ENCODE measurements at regions not wholly inside any gene's neighbourhood (a gene's known extent, or its start where the extent isn't known, plus 50 kb on each side); places are given as distances from the start of the nearest gene placed in this dataset.

DNA sequence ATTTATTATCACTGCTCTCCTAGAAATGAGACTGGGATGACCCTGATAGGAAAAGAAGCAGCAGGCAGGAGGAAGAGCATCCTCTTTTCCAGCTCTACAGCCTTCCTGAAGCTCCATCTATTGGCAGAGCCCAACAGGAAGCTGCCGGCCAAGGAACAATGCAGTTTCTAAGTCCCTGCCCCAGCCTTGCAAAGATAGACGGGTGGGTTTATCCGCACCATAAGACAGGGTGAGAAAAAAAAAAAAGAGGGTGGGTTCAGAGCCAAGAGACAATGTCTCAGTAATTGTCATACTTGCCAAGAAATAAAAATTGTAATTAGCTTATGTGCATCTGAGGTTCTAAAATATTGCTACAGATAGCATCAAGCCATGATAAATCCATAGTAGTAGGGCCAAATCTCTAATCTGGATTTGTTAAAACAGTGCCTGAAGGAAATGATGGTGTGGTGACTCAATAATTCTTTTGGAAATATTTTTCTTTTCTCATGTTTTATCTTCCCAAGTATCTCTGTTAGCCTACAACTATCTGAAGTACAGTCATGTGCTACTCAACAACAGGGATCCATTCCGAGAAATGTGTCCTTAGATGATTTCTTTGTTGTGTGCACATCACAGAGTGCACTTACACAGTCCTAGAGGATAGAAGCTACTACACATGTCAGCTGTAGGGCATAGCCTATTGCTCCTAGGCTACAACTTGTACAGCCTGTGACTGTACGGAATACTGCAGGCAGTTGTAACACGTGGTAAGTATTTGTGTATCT is 242.9 kb upstream of the CXCL12 start:
- no peak for DNase-seq

DNA sequence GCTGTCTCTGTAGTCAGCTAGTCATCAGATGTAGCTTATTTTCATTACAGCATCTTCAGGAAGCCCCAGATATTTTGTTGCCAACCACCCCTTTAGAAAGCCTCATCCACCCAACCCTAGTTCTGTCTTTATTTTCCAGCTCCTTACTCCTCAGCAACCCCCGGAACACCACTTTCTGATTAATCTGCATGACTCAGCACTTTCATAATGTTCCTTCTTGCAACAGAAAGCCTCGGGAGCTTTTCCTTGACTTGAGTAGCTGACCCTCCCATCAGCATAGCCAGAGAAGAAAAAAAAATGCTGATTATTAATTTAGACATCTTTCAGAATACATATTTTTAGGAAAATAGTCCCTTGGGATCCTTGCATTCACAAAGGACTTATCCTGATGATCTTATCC is 244.0 kb upstream of the CXCL12 start:
- no peak for DNase-seq

DNA sequence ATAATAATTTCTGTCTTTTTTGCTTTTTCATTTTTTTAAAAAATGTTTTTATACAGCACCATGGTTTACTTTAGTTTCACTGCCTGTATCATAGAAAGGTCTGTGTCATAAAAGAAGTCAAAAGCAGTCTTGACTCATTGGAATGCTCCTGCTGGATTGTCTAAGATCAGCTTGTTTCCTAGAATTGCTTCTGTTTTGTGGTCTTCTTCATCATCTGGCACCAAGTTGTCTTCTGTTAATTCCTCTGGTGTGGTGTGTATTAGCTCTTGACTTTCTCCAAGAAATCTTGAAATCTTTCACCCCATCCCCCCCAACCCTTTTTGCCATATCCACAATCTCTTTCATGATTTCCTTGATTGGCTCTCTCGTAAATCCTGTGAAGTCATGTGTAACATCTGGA is 250.3 kb upstream of the CXCL12 start:
- no peak for DNase-seq

DNA sequence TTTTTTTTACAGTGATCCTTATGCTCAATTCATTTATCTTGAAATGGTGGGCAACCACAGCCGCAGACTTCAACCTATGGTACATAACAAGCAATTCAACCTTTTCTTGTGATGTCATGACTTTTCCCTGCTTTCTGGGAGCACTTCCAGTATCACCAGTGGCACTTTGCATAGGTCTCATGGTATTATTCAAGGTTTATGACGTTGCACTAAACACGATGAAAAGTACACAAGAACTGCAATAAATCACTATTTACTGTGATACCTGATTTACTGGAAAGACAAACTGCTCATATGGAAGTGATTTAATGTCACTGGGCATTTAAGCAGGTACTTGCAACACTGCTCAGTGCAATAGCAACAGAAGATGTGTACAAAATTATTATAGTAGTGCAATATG is 251.7 kb upstream of the CXCL12 start:
- DNase-seq = no peak

DNA sequence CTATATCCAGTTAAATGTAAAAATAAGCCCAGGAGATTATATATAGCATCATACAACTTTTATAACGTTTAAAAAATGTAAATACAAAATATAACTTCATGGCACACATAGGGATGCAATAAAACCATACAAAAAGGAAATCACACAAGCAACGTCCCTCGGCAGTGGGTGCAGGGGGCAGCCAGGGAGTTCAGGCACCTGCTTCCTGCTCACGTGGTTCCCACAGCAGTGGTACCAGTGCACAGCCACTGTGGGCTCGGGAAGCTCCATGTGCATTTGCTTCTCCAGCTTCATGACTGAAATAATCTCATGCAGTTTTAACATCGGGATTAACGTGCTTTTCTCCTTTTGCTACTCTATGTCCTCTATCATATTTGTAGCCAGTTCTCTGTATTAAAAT is 255.5 kb upstream of the CXCL12 start:
- no peak for DNase-seq

DNA sequence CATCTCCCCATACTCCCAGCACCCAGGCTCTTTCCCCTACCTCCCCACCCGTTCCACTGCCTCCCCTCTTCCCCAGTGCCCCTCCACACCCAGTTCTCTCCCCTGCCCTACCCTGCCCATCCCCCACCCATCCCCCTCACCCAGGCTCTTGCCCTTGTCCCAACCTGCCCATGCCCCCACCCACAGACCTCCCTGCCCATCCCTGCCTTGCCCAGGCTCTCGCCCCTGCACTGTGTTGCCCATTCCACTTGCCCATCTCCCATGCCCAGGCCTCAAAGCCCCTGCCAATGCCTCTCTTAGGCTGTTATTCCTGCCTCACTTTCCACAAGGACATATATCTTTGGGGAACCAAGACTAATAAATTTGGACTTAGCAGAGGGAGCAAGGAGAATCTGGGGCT is 262.6 kb upstream of the CXCL12 start:
- DNase-seq = no peak

DNA sequence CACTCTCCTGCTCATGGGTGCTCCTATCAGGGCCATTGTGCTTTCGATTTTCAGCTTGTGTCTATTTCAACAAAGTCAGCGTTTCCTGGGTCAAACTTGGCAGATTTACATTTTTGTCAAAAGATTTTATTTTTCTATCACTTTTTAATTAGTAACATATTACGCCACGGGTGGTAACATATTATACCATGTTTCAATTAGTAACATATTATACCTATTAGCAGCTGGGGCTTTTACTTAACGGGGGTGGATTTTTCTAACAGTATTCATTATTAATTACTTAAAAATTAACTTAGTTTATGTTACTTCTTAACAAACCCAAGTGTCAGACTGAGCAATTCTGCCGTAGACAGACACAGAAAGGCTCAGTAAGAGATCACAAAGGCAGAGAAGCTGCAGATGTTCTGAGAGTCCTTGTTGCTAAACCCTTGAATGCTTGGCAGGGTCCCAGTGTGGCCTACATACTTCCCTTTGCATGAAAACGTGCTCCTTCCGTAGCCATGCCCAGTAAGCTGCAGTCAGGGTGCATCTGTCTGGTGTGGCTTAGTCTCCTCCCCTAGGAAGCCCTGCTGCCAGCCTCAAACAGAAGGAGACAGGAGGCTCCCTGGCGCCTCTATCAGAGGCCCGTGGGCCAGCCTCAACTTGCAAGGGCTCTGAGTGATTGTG is 263.1 kb upstream of the CXCL12 start:
- DNase-seq = no peak

DNA sequence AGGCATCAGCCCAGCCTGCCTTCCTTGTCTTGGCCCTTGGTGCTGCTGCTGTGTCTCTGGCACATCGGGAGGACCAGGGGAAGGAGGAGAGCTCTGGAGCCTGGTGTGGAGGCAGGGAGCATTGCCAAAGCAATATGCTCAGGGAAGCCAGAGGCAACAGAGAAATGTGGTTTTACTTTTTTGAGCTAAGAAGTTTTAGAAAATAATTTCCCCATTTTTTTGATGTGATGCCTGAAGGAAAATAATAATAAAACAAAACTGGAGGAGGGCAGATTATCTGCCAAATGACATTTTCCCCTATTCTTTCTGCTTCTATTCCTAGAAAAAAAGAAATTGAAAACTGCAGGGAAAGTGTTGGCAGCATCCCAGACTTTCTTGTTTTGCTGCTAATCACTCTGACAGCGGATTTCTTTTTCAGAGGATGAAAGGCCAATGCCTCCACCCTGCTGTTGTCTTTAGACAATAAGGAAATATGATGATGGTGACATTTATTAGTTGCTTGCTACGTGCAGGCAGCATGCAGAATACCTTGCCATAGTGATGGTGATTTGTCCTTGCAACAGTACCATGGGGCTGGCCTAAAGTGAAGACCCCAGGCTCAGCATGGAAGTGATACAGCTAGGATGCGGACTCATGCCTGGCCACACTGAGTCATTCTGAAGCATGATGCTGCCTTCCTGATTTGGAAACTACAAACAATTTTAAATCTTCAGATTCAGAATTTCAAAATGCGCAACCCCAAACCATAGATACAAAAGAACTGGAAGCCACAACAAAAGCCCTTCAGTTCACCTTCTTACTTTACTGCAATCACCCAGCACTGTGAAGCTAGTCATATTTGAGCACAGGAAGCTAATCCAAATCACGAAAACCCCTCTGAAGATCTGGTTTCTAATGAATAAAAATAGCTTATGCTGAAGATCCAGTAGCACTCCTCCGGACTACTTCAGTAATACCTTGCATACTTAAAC is 260.2 kb upstream of the TMEM72 start:
- DNase-seq = no peak

DNA sequence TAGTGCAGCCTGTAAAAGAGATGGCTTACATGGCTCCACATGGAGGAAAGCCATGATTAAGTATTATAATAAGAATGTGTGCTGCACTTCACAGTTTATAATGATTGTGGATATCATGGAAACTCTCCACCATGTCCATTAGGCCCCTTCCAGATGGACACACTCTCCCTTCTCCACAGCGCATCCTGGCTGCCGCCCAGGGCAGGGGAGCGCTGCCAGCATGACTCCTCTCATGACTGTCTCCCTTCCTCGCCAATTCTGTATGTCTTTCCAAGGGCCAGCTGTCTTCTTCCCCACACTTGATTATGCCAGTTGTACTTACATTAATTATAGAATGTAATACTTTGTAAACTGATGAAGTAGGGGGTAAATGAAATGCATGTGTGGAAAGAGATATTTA is 259.3 kb upstream of the TMEM72 start:
- no peak for DNase-seq

DNA sequence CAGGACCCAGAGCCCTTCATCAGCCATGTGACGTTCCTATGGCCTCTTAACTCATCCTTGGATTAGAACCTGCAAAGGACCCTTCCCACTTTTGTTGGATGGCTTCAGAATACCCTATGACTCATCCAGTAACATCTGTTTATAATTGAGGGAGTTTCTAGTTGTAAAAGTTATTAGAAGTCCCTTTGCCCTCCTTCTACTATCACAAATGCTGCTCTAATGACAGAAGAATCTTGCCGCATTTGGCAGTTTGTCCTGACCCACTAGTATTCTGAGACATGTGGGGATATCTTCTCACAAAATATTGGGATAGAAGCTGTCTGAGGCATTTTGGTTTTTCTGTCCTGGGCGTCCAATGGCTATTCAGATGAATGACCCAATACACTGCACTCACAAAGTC is 251.8 kb upstream of the TMEM72 start:
- DNase-seq = no peak

DNA sequence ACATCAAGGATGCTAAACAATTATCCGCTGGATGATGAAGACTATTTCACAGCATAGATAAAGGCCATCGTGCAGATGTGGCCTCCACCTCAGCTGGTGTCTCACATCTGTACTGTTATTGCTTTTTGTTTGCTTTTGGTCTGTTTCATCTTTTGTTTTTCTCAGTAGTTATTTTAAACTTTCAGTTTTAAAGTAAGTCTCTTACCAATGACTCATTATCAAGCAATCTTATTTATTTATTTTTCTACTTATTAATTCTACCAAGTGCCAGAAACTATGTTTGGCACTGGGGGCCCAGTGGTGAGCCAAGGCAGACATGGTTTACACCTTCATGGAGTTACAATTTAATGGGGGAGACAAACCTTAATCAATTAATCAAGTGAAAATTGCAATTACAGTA is 250.9 kb upstream of the TMEM72 start:
- DNase-seq = no peak

DNA sequence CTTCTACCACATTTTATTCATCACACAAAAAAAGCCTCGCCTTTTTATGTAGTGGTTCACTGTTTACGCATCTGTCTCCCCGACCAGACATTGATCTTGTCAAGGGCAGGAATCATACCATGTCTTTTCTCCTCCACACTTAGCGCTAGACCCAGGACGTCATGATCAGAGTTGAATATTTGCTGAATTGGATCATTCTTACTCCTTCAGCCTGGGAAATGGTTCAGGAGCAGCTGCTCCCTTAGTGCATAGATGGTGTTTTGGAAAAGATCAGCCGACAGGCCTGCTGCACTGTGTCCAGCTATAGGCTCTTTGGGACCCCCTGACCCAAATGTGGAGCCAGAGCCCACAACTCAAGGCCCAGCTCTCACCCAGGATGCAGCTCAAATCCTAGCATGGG is 249.1 kb upstream of the TMEM72 start:
- DNase-seq = no peak

DNA sequence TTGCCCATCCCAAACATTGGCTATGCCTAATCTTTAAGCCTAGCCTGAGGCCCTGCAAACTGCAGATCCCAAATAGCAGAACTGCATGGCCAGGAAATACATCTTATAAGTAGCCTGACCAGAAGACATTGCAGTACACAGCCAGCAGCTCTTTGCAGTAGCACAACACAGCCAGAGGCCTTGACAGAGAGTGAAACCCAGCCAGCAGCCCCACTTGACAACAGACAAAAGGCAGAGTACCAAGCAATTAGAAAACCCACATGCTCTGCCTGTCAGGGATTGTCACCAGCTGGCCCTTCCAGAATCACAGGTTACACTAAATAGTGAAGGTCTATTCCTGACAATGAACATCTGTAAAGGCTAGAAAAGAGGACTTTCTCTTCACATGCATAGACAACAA is 242.8 kb upstream of the TMEM72 start:
- DNase-seq = no peak

DNA sequence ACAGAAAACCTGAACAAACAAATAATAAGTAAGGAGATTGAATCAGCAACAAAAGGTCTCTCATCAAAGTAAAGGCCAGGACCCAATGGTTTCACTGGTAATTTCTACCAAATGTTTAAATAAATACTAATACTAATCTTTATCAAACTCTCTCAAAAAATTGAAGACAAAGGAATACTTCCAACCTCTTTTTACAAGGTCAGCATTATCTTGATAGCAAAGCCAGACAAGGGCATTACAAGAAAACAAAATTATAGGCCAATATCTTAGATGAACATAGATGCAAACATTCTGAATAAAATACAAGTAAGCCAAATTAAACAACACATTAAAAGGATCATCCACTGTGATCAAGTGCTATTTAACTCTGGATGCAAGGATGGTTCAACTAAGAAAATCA is 239.8 kb upstream of the TMEM72 start:
- DNase-seq = no peak

DNA sequence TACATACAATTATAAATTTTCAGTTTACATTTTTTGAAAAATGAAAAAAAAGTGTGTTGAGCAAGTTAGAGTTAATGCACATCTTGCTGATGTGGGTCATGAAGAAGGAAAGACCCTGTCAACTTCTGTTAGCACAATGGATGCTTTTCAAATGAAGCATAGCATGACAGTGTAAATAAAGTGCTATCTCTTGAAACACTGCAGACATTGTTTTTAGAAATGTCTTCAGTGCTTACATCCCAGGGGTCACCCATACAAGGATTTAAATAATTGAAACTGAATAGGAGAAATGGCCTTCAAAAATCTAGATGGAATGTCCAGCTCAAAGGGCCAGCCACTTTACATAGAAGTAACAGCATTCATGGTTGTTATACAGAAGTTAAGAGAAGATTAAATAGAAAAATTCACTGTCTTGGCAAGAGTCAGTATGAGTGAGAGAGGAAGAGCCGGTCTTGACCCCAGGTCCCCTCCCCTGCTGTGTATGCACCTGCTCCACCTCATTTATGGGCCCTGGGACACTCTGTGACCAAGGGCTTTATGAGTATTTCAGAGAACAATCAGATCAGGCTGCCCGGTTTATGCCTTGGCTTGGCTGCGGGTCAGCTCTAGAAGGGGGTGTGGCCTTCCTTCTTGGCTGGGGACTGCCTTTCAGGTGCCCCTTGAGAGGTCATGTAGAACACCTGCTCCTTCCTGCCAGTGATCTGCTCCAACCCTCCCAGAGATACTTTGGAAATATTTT is 237.7 kb upstream of the TMEM72 start:
- DNase-seq = no peak

DNA sequence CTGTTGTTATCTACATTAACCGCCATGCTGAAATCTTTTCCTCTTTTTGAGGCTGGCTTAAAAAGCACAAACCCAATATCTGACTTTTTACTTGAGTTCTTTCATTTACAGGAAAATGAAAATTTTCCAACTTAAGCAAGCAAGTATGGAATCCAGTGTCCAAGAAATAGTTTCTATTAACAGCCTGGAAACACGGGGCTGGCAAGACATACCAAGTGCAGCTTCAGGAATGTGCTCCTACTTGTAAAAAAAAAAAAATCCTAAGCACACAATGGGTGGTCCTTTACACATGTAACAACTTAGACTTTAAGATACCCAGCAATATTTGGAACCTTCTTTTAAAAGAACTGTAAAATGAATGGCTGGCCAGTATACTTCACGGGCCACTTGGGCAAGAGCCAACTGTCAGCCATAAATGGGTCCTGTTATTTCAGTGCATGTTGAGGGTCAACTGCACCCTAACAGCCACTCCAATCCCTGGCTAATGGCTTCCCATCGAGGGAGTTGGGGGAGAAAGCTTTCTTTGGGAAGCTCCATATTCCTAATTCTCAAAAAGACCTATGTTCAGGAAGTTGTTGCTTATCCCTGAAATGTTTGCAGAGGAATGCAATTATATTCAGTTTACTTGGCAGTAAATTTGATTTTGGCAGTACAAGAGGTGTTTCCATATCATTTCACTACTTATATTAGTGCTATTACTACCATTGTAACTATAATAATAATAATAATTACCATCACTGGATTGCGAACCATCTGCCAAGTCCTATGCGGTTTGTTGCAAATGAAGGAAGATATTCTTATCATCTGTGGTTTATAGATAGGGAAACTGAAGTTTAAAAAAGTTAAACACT is 236.4 kb upstream of the TMEM72 start:
- DNase-seq = no peak

DNA sequence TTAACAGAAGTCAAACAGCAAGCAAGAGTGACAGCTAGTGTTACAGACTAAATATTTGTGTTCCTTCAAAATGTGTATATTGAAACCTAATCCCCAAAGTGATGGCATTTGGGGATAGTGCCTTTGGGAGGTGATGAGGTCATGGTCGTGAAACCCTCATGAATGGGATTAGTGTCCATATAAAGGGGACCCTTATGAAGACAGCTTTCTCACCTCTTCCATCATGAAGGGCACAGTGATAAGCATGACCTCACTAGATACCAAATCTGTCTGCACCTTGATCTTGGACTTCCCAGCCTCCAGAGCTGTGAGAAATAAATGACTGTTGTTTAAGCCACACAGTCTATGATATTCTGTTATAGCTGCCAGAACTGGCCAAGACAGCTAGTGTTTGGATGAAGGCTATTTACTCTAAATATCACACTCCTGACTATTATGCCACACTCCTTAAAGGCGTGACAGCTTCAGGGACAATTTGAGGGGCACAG is 235.7 kb upstream of the TMEM72 start:
- no peak for DNase-seq

DNA sequence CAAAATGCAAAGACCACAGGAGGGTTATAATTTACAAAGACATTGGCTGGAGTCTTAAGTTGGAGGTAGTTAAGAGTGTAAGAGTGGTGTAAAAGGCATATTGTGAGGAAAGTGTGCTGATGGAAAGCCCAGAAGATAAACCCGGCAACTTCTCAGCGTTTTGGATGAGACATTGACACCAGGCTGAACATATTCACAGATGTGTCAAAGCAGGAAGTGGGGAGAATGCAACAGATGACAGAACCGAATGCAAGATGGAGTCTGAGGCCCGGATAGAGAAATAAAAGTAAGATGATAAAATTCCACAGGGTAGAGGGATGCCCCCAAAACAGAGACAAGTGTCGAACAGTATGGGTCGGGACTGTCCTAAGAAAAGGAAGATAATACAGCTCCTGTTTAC is 230.4 kb upstream of the TMEM72 start:
- no peak for DNase-seq

DNA sequence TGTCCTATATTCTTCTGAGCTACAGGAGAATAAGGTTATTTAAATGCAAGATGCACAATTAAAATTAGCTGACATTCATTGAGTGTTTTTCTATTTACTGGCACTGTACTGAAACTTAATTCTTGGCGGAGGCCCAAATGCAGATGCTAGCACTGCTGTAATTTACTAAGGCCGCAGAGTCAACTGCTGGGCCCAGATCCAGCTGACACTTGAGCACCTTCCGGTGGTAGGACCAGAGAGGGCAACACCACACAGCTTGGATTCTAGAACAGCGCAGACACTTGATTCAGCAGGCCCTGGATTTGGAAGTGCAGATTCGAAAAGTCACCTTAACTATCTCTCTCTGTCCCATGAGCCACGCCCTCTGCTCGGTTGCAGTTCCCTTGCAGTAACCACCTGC is 228.6 kb upstream of the TMEM72 start:
- DNase-seq = no peak

DNA sequence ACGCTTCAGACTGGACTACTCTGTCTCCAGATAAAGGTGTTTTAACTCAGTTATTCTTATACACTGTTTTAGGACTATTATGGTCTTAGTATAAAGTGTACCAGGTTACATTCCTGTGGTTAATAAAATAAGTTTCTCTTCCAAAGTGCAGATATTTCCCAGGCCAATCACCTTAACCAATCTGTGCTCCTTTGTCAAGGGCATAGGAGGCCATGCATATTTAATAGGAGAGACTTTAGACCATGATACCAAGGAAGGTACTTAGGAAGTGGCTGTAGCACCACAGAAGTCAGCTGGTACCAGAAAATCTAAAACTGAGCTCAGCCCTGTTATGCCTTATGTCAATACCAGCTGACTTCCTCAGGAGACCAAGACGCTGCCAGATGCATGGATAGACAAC is 226.5 kb upstream of the TMEM72 start:
- DNase-seq = no peak

DNA sequence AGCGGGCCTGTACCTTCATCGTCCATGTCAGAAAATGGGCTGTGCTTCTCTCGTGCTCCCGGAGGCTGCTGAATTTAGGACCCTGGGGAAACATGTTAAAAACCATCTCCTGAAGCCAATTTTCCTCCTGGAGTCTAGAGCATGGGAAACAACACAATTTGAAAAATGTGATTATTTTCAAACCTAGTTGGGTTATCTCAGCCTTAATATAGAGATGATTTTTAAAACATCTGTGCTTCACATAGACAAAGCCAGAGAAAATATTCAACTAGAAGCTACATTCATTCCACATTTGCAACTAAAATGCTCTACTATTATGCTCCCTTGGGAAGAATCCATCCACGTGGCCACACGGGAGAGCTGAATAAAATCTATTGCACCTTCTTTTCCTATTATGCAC is 225.9 kb upstream of the TMEM72 start:
- DNase-seq = no peak

DNA sequence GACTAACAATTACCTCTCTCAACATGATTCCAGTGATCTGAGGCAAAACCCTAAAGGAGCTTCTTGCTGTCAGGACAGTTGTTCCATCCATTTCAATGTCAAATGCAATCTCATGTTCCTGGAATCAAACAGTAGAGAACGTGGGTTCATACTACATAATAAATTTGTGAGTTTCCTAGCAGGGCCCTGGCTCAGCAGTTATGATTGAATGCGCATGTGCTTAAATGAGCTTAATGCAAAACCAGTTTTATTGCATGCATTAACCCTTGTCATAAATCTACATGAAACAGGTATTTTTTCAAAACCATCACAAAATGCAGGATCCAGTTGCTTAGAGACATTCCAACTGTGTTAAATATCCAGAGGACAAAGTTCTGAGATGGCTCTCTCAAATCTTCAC is 225.4 kb upstream of the TMEM72 start:
- DNase-seq = no peak

Measured in stimulated activated naive CD4-positive, alpha-beta T cell (primary cell).